ENCODE measurements at regions not wholly inside any gene's neighbourhood (a gene's known extent, or its start where the extent isn't known, plus 50 kb on each side); places are given as distances from the start of the nearest gene placed in this dataset.

GRCh38 chr2:150919901-150920300 is 341.8 kb downstream of the RBM43 start:
- no peak for DNase-seq (ENCODE audit: low read depth)
- no peak for TF ChIP-seq CTCF (IDR thresholded peaks at IDR 0.05; ENCODE audit: low read depth, low read length, missing control alignments)

GRCh38 chr2:150917961-150918713 is 343.5 kb downstream of the RBM43 start:
- H3K4me3 ChIP-seq (ENCODE audit: low read depth, low read length) = no peak overlapping the region
- no peak for TF ChIP-seq CTCF (IDR thresholded peaks at IDR 0.05; ENCODE audit: low read depth, low read length, missing control alignments)
- DNase-seq (ENCODE audit: low read depth) = no peak

More at GRCh38 chr2:150919901-150920300, 341.8 kb downstream of the RBM43 start:
- H3K4me3 ChIP-seq (ENCODE audit: low read depth, low read length) = no peak overlapping the region

DNA sequence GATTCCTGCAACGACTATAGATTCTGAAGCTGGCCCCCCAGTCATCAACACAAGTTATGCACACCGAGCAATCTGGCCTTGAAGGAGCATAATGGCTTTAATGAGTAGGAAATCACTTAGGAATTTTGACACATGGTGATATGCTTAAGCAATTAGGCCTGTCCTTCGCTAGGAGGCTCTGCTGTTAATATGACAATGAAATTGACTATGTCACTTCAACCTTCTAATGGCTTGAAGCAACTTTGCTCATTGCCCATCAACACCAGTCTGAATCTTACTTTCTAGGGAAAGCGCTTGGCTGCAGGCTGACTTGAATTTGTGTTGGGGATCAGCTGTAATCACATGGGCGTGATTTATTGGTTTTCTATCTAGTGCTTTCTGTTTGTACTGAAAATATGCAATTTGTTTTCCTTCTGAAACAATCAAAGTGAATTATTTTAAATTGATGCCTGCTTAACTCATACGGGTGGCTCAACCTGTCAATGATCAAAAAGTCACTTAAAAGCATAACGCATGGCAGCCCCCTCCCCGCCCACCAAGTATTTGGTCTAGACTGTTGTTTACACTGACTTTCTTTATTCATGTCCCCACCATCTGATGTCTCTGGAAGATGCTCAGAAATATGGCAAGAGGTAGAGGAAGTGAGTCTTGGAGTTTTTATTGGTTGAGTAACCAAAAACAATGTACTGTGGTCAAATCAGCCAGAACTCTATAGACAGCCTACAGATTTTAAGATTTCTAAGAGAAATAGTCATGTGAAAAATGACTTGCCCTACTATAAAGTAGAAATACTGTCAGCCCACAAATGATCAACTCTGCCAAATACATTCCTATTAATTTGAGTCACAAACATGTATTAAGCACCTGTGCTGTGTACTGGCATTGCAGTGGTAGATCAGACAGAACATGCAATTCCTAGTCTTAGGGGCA is 344.9 kb downstream of the RBM43 start:
- H3K4me3 ChIP-seq (ENCODE audit: low read depth, low read length) = no peak overlapping the region
- DNase-seq (ENCODE audit: low read depth) = no peak
- no peak for TF ChIP-seq CTCF (IDR thresholded peaks at IDR 0.05; ENCODE audit: low read depth, low read length, missing control alignments)

DNA sequence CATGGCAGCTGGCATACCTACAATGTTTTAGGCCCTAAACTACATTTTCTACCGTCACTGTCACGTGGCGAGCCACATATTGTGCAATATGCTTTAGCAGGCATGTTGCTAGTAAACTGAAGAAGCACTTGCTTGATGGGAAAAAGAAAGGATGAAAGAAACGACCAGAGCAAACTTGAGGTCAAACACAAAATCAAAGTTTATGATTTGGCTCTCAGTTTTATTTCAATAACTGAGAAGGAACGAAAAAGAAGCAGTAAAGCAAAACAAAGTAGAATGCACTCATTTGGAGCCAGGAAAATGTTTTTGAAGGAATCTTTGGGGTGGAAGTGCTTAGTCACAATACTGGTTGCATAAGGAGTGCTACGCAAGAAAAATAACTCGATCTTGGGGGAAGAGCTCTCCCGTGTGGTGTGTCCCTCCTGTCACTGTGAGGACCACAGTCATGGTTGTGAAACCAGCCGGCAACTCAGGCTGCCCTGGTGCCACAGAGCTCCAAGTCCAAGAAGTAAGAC is 349.8 kb downstream of the RBM43 start:
- H3K4me3 ChIP-seq (ENCODE audit: low read depth, low read length) = no peak overlapping the region
- no peak for DNase-seq (ENCODE audit: low read depth)
- no peak for TF ChIP-seq CTCF (IDR thresholded peaks at IDR 0.05; ENCODE audit: low read depth, low read length, missing control alignments)

- no peak for DNase-seq (ENCODE audit: low read depth)
- peak; percentile 22 for TF ChIP-seq CTCF (IDR thresholded peaks at IDR 0.05; ENCODE audit: low read depth, low read length, missing control alignments)
- no peak overlapping the region for H3K4me3 ChIP-seq (ENCODE audit: low read depth, low read length)
Measured at GRCh38 chr2:150909613-150910012, 352.1 kb downstream of the RBM43 start.

- TF ChIP-seq CTCF (IDR thresholded peaks at IDR 0.05; ENCODE audit: low read depth, low read length, missing control alignments) = no peak
- no peak for DNase-seq (ENCODE audit: low read depth)
- no peak overlapping the region for H3K4me3 ChIP-seq (ENCODE audit: low read depth, low read length)
Measured at GRCh38 chr2:150909090-150909489, 352.6 kb downstream of the RBM43 start.

Measured in GM12864 (cell line).